HG02981 (cell line): ENCODE measurements at regions not wholly inside any gene's neighbourhood (a gene's known extent, or its start where the extent isn't known, plus 50 kb on each side); places are given as distances from the start of the nearest gene placed in this dataset.

ENCODE experiments used
- ATAC-seq: cut with Tn5 transposase; IDR thresholded peaks from one replicate; pipeline ENCODE4 v1.9.1; 2021; ENCODE audit warnings: mild to moderate bottlenecking, moderate library complexity; ENCODE audit not compliant: unreplicated experiment

- no peak for ATAC-seq
Observed at GRCh38 chr20:40459299-40459698, 229.7 kb downstream of the MAFB start.

GRCh38 chr20:40457404-40457803, 231.6 kb downstream of the MAFB start:
- ATAC-seq = no peak

DNA sequence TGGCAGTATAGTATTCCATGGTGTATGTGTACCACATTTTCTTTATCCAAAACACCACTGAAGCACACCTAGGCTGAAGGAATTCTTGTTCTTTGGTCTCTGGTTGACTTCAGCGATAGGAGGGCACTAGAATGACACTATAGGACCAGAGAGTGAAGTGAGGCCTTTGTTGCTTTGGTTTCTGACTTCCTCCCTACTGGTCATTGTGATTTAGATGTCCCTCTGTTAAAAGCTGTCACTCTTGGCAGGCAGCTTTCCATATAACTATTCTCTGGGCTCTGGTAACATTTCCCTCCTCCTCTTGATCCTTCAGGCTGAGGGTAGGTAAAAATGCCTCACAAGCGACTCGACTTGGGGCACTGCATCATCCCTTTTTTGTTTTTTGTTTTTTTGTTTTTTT, 236.3 kb downstream of the MAFB start:
- ATAC-seq = no peak

DNA sequence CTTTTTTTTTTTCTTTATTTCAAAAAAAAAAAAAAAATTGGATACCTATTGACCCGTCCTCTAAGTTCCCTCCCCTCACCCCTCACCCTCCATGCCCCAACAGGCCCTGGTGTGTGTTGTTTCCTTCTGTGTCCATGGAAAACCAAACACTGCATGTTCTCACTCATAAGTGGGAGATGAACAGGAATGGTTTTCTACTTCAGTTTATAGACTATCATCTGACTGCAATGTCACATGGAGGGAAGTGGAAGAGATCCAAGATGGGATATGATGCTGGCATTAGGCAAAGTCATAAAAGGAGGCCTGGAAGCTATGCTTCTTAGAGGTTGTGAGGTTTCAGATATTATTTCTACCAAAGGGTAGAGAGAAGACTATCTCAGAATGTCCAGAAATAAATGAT, 237.5 kb downstream of the MAFB start:
- no peak for ATAC-seq

- ATAC-seq = no peak
Observed at GRCh38 chr20:40449974-40450616, 238.9 kb downstream of the MAFB start.

- ATAC-seq = no peak
Observed at GRCh38 chr20:40449144-40449690, 239.8 kb downstream of the MAFB start.

DNA sequence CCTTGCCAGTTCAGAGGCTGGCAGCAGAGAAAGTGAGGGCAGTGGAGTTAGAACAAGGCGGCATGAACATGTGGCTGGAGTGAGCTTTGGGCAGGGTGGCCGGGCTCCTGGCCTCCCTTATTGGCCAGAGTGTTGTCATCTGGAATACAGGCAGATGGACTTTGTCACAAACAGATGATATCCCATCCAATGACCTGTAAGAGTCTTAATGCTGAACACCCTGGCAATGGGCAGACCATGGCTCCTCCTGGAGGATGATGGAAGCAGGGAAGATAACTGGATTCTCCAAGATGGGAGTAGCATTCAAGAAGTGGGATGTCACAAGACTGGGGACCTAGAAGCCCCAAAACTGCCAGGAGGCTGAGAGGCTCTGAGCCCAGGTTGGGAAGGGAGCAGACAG, 242.1 kb downstream of the MAFB start:
- ATAC-seq = no peak

DNA sequence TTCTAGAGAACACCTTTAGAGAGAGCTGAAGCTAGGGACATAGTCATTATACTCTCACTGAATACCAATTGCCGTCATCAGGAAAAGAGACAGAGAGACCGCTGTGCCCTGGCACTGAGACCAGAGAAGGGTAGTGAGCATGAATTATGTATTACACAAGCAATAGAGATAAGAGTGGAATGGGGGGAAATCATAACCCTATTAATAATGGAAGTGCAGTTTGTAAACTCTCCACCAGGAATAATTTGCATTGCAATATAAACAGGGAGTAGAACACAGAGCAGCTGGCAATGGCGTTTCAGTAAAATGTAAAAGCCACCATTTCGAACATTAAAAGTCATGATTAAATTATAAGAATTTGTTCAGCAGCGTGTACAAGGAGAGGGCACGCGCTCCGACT, 244.5 kb downstream of the MAFB start:
- ATAC-seq = no peak

DNA sequence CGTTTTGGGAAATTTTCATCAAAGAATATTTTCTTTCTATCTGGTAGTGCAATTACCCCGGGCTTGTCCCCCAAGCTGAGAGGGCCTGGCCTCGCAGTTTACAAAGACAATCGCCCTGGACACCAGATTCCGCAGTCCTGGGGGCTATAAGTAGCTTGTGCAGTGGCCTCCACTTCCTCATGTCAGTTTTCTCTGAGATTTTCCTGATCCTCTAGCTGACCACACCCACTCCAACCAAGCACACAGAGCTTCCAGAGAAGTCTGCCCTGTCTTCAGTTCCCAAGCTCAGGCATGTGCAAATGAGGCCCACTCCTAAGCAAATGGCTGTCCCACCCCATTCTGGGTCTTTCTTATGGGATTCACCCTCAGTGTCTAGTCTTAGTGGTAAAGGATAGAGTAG, 245.3 kb downstream of the MAFB start:
- ATAC-seq = no peak

DNA sequence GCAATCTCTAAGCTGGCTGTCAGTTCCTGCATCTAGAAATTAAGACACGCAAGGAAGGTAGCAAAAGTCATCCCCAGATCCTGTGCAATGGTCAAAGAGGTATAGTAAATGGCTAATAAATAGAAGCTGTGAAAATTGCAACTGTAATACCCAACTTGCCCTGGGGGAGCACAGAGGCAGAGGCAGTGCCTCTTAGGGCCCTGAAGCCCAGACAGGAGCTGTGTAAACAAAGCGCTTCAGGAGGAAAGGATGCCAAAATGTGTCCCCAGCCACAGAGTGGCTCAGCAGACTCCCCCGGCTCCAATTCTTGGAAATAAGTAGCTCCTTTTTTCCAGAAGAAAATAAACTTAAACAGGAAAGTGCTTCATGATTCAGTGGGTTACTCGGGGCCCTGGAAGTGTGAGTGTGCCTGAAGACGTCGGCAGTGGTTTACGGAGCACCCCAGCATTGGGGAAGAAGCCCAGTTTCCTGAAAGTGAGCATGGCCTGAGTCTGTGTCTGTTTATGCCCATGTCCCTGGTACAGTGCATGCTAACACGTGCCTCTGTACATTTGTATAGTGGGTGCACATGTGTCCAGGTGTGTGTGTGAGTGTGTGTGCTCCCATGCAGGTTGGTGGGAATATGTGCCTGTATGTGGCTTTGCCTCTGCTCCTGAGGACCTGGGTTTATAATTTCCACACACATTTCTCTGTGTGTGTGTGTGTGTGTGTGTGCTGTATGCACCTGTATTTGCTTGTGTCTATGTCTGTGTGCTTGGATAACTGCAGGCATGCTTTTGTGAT, 246.7 kb downstream of the MAFB start:
- ATAC-seq = no peak

GRCh38 chr20:40441771-40442170, 247.3 kb downstream of the MAFB start:
- ATAC-seq = no peak

GRCh38 chr20:40438161-40438830, 250.7 kb downstream of the MAFB start:
- no peak for ATAC-seq

DNA sequence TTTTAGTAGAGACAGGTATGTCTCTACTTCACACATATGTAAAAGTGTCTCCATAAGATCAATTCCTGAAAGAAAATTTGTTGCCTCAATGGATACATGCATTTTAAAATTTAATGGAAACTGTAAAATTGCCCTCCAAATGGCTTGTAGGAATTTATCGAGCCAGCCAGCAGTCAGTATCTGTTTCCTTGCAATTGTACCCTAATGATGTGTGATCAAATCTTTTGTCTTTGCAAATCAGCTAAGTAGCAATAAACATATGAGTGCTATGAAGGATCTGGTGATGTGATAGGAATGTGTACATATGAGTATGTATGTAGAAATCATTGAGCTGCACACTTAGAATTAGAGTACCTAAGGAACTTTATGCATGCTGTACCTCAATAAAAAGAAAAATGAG, 253.0 kb downstream of the MAFB start:
- no peak for ATAC-seq

- ATAC-seq = no peak
Observed at GRCh38 chr20:40435146-40435895, 253.7 kb downstream of the MAFB start.

DNA sequence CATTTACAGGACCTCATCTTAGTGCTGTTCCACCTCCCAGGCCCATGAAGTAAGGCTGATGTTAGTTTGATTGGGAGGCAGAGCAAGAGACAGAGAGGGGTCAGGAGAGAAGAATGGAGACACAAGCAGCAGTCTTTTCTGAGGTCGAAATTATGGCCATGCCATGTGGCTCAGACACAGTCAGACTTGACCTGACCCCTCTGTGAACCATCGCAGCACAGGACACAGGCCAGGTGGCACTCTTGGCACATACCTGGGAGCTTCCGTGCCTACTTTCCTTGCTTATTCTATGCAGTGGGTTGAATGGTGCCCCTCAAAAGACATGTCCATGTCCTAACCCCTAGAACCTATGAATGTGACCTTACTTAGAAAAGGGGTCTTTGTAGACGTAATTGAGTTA, 254.9 kb downstream of the MAFB start:
- no peak for ATAC-seq

DNA sequence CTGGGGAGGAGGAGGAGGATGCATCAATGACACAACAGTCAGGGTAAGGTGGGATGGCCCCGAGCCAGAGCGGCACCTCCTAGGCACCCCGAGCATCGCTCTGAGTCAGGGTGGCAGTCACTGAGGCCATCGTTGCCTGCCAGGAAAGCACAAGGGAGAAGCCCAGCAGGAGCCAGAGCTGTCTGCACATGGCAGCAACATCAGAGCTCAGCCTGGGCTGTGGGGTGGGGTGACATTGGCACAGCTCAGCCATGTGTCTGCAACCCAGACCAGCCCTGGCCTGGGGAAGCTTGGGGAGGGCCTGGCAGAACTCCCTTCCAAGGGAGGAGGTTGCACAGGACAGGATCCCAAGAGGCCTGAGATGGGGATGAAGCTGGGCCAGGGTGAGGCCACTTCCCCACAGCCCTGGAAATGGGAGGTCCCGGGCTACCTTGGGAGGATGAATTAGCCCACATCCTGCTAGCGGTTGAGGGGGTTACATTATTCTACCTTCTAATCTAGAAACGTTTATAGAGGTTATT, 255.6 kb downstream of the MAFB start:
- ATAC-seq = no peak

GRCh38 chr20:40431611-40432010, 257.4 kb downstream of the MAFB start:
- no peak for ATAC-seq

- no peak for ATAC-seq
Observed at GRCh38 chr20:40431112-40431511, 257.9 kb downstream of the MAFB start.

DNA sequence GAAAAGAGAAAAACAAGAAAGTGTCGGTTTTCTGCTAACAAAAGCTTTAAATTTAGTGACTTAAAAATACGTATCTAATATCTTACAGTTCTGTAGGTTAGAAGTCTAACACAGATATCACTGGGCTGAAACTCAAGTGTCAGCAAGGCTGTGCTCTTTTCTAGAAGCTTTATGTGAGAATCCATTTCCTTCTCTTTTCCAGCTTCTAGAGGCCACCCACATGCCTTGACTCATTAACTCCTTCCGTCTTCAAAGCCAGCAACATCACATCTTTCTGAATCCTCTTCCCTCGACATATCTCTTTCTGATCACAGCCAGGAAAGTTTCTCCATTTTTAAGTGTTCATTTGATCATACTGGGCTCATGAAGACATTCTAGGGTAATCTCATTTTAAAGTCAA, 262.0 kb downstream of the MAFB start:
- ATAC-seq = no peak

DNA sequence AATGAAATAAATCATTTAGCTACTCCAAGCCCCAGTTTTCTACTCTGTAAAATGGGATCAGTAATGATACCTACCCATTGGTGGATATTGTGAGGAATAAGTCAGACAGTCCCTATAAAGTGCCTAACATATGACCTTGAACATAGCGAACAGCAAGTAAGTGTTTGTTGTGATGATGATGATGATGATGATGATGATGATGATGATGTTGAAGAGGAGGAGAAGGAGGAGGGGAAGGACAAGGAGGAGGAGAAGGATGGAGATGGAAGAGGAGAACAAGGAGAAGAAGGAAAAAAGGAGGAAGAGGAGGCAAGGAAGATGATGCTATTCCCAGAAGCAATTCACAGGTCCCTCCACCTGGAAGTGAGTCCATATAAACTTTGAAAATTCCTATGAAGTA, 264.3 kb downstream of the MAFB start:
- ATAC-seq = no peak

- ATAC-seq = no peak
Observed at GRCh38 chr20:40422656-40423055, 266.4 kb downstream of the MAFB start.
